ENCODE measurements at regions not wholly inside any gene's neighbourhood (a gene's known extent, or its start where the extent isn't known, plus 50 kb on each side); places are given as distances from the start of the nearest gene placed in this dataset.

DNA sequence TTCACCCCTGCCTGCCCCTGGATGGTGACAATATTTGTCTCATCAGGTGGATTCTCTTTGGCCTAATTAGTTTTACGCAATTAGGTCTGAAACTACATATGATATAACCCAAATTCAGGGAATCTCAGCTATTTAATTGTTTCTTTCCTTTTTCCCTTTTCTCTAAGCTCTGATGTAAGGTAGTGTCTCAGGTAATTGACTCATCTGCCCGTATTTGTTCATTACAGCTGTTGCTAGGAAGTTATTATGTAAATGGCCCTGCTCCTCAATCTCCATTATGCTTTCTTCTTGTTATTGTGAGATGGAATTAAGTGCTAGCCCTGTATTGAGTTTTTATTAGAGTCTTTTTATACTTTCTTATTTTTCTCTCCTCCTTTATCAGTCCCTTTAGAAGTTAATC is 378.2 kb upstream of the ARID1B start:
- Histone ChIP-seq H3K9me3 (no peaks in the 10 kb centered on the region), H3K4me1 (ENCODE audit: control insufficient read depth in 1 of 2, insufficient read depth in 1 of 2, low read depth in 1 of 2, low read length in 1 of 2) (no peaks in the 10 kb centered on the region), H3K27ac (no peak overlapping the region), H3K36me3 (no peaks in the 10 kb centered on the region), H3K4me3 (ENCODE audit: low read depth in 1 of 2, low read length in 1 of 2) (no peak overlapping the region), H3K27me3 (peaks cover 26% of the 10 kb centered on the region)
- no peak for TF ChIP-seq CTCF (IDR thresholded peaks at IDR 0.05)

DNA sequence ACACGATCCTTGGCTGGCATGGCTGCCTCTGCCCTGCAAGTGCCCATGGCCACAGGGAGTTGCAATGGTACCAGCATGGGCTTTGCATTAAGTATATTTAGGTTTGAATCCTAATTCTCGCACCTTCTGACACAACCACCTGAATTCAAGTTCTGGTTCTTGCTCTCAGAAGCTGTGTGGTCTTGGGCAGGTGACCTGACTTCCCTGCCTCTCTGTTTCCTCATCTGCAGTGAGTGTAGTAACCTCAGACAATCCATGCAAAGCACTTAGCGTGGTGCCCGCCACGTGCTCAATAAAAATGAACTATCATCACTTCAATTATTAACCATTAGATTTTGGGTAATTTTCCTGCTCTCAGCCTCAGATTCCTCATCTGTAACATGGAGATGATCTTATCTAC is 378.8 kb upstream of the ARID1B start:
- Histone ChIP-seq H3K27ac (no peak overlapping the region), H3K36me3 (no peaks in the 10 kb centered on the region), H3K9me3 (no peaks in the 10 kb centered on the region), H3K4me3 (ENCODE audit: low read depth in 1 of 2, low read length in 1 of 2) (no peak overlapping the region), H3K27me3 (peaks cover 26% of the 10 kb centered on the region), H3K4me1 (ENCODE audit: control insufficient read depth in 1 of 2, insufficient read depth in 1 of 2, low read depth in 1 of 2, low read length in 1 of 2) (no peaks in the 10 kb centered on the region)
- TF ChIP-seq CTCF (IDR thresholded peaks at IDR 0.05) = no peak

DNA sequence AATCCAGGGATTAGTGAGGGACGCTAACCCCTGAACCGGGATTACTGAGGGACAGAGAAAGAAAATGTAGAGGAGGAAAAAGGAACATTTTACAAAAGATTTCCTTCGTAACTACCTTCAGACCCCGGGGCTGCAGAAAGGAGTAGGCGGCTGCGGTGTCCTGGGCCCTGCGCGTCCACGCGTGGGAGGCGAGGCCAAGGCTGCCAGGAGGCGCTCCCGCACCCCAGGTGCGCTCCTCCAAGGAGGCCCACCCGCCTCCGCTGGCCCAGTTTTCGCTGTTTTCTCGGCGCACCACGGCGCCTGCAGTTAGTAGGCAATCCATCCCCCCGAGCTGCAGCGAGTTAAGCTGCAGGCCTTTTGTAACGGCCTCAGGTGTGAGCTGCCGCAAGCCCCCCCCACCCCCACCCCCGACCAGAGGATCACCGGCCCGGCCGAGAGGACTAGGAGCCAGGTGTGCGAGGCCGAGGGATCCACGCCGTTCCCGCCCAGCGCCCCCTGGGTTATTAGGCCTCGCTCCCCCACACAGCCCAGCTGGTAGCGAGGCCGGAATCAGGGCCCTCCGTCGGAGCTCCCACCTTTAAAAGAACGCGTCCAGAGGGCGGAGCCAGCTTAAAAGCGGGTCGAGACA is 380.3 kb upstream of the ARID1B start:
- no peaks in the 10 kb centered on the region for H3K4me1 ChIP-seq (ENCODE audit: control insufficient read depth in 1 of 2, insufficient read depth in 1 of 2, low read depth in 1 of 2, low read length in 1 of 2)
- H3K36me3 ChIP-seq = no peaks in the 10 kb centered on the region
- H3K4me3 ChIP-seq (ENCODE audit: low read depth in 1 of 2, low read length in 1 of 2) = no peak overlapping the region
- no peaks in the 10 kb centered on the region for H3K9me3 ChIP-seq
- H3K27me3 ChIP-seq = peaks cover 26% of the 10 kb centered on the region
- H3K27ac ChIP-seq = no peak overlapping the region
- no peak for TF ChIP-seq CTCF (IDR thresholded peaks at IDR 0.05)

DNA sequence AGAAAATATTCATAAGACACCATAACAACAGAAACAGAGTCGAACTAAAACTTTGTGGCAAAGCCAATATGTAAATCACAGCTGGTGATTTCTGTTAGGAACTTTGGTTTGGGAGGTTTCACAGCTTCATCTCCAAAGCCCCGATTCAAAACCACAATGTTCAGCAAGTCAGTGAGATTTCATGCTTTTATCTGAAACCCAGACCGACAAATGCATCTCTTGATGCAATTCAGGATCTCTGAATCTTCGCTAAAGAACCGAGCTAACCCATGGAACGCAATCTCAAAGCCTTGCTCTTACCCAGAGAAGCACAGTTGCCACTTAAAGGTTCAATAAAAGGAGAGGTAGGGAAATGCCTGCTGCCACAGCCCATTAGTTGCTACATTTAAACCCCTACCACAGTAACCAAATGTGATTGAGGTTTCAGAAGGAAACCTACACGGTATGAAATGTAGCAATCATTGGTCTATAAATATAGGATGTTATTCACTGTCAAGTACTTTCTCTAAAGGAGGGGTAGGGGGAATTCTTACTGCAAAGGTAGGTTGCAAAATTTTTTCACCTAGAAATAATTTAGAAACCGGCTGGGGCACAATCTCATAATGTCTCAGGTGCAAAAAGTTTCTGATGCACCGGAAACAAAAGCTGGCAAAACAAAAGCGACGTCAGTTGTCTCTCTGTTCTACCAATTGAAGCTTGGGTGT is 381.0 kb upstream of the ARID1B start:
- H3K4me3 ChIP-seq (ENCODE audit: low read depth in 1 of 2, low read length in 1 of 2) = no peak overlapping the region
- no peak for TF ChIP-seq CTCF (IDR thresholded peaks at IDR 0.05)
- no peak overlapping the region for H3K27ac ChIP-seq
- no peaks in the 10 kb centered on the region for H3K4me1 ChIP-seq (ENCODE audit: control insufficient read depth in 1 of 2, insufficient read depth in 1 of 2, low read depth in 1 of 2, low read length in 1 of 2)
- H3K9me3 ChIP-seq = no peaks in the 10 kb centered on the region
- H3K27me3 ChIP-seq = peaks cover 26% of the 10 kb centered on the region
- no peaks in the 10 kb centered on the region for H3K36me3 ChIP-seq

DNA sequence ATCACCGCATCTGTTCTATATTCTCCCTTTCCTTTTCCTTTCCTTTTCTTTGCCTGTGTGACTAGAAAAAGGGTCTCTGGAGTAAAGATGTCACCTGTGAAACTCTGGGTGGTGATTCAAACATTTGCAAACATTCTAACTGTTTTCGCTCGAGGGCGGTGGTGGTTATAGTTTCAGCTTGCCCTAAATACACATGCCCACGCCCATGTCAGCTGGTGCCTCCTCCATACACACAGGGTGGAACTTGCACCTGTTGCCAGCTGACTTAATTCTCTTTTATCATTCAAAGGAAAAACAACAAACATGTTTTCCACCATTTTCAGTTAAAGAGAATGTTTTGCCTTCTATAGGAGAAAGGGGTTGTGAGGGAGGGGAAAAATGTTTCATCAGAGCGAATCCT is 381.9 kb upstream of the ARID1B start:
- H3K27me3 ChIP-seq = peaks cover 26% of the 10 kb centered on the region
- H3K9me3 ChIP-seq = no peaks in the 10 kb centered on the region
- TF ChIP-seq CTCF (IDR thresholded peaks at IDR 0.05) = no peak
- no peaks in the 10 kb centered on the region for H3K4me1 ChIP-seq (ENCODE audit: control insufficient read depth in 1 of 2, insufficient read depth in 1 of 2, low read depth in 1 of 2, low read length in 1 of 2)
- H3K27ac ChIP-seq = no peak overlapping the region
- H3K36me3 ChIP-seq = no peaks in the 10 kb centered on the region
- no peak overlapping the region for H3K4me3 ChIP-seq (ENCODE audit: low read depth in 1 of 2, low read length in 1 of 2)
